ENCODE measurements at regions not wholly inside any gene's neighbourhood (a gene's known extent, or its start where the extent isn't known, plus 50 kb on each side); places are given as distances from the start of the nearest gene placed in this dataset.
"Not testable (repeated sequence)": the region's sequence is repeated elsewhere in the genome, so short reads cannot be mapped to it uniquely, and the experiment has no call there.

DNA sequence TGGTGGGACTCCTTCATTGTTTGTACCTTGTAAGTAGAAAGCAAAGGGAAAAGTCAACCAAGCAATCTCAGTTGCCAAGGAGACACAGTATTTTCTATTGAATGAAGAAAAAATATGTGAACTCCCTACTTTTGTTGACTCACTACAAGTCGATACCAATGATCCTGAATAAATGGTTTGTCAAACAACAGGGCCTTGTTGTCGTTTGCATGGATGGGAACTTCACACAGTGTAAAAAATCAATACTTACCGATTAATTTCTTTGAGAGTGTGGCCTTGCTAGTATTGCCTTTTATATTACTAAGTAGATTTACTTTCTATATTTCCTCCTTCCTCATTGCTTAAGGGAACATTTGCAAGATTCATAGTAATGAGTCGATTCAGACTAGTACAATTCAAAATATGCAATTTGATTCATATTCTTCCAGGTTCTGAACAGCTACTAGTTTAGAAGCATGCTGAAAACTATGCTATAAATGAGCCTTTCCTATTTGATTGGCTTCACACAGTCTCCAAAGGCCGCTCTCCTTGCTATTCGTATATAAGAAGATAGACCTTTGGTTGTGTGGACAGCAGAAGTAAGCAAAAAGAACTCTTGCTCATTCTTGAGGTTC lies 108.0 kb downstream of the ZNF330 start:
- Mint-ChIP-seq H3K4me1 (ENCODE audit: low read depth) (peaks cover 53% of the 10 kb centered on the region), H3K9me3 (ENCODE audit: low read depth) (peaks cover 5% of the 10 kb centered on the region), H3K27me3 (no peaks in the 10 kb centered on the region), H3K36me3 (ENCODE audit: insufficient read depth) (peaks cover 6% of the 10 kb centered on the region), H3K27ac (peak overlapping the region; percentile 91), H3K4me3 (ENCODE audit: low read depth) (peak overlapping the region; percentile 20)
- TF ChIP-seq, protein P1, sequence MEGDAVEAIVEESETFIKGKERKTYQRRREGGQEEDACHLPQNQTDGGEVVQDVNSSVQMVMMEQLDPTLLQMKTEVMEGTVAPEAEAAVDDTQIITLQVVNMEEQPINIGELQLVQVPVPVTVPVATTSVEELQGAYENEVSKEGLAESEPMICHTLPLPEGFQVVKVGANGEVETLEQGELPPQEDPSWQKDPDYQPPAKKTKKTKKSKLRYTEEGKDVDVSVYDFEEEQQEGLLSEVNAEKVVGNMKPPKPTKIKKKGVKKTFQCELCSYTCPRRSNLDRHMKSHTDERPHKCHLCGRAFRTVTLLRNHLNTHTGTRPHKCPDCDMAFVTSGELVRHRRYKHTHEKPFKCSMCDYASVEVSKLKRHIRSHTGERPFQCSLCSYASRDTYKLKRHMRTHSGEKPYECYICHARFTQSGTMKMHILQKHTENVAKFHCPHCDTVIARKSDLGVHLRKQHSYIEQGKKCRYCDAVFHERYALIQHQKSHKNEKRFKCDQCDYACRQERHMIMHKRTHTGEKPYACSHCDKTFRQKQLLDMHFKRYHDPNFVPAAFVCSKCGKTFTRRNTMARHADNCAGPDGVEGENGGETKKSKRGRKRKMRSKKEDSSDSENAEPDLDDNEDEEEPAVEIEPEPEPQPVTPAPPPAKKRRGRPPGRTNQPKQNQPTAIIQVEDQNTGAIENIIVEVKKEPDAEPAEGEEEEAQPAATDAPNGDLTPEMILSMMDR (IDR thresholded peaks at IDR 0.05; ENCODE audit: unreplicated experiment): no peak
- no peak for DNase-seq (ENCODE audit: low spot score, unreplicated experiment)

DNA sequence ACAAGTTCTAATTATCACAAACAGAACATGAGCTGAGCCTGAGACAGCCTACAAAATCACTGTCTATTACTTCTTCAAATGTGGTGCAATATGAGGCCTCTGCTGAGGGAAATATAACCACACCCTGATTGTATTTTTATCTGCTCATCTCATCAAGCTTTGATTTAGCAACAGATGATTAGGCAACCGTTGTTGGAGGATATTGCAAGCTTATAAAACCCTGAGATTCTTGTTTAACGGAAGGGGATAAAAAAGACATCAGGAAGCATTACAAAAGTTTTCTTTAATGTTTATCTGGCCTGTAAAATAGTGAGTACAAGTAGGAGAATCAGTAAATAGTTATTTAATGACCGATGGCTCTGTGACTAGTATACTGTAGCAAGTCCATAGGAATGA lies 108.5 kb downstream of the ZNF330 start:
- H3K4me1 Mint-ChIP-seq (ENCODE audit: low read depth): peaks cover 51% of the 10 kb centered on the region
- TF ChIP-seq, protein P1 (IDR thresholded peaks at IDR 0.05; ENCODE audit: unreplicated experiment): no peak
- peak overlapping the region; percentile 29 for H3K4me3 Mint-ChIP-seq (ENCODE audit: low read depth)
- H3K9me3 Mint-ChIP-seq (ENCODE audit: low read depth): peaks cover 5% of the 10 kb centered on the region
- no peak for DNase-seq (ENCODE audit: low spot score, unreplicated experiment)
- peaks cover 3% of the 10 kb centered on the region for H3K36me3 Mint-ChIP-seq (ENCODE audit: insufficient read depth)
- H3K27me3 Mint-ChIP-seq: no peaks in the 10 kb centered on the region
- H3K27ac Mint-ChIP-seq: peak overlapping the region; percentile 77

DNA sequence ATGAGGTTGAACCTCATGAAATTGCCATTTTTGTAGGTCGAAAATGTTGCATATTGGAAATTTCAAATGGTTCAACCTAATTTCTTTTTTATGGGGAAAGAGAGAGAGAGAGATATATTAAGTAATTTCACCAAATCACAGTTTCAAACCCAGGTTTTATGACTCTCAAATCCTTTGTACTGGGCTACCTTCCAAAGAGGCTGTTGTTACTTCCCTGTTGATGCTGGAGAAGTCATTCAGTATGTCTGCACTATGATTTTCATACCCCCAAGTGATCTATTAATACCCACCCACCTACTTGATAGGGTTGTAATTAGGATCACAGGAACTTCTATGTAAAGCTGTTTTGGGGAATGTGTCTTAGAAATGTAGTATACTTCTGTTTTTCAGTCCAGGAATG lies 109.9 kb downstream of the ZNF330 start:
- TF ChIP-seq, protein P1 (IDR thresholded peaks at IDR 0.05; ENCODE audit: unreplicated experiment): no peak
- H3K27me3 Mint-ChIP-seq: no peaks in the 10 kb centered on the region
- DNase-seq (ENCODE audit: low spot score, unreplicated experiment): no peak
- peaks cover 55% of the 10 kb centered on the region for H3K4me1 Mint-ChIP-seq (ENCODE audit: low read depth)
- H3K9me3 Mint-ChIP-seq (ENCODE audit: low read depth): peaks cover 5% of the 10 kb centered on the region
- H3K4me3 Mint-ChIP-seq (ENCODE audit: low read depth): peak overlapping the region; percentile 32
- H3K36me3 Mint-ChIP-seq (ENCODE audit: insufficient read depth): peaks cover 3% of the 10 kb centered on the region
- no peak overlapping the region for H3K27ac Mint-ChIP-seq

DNA sequence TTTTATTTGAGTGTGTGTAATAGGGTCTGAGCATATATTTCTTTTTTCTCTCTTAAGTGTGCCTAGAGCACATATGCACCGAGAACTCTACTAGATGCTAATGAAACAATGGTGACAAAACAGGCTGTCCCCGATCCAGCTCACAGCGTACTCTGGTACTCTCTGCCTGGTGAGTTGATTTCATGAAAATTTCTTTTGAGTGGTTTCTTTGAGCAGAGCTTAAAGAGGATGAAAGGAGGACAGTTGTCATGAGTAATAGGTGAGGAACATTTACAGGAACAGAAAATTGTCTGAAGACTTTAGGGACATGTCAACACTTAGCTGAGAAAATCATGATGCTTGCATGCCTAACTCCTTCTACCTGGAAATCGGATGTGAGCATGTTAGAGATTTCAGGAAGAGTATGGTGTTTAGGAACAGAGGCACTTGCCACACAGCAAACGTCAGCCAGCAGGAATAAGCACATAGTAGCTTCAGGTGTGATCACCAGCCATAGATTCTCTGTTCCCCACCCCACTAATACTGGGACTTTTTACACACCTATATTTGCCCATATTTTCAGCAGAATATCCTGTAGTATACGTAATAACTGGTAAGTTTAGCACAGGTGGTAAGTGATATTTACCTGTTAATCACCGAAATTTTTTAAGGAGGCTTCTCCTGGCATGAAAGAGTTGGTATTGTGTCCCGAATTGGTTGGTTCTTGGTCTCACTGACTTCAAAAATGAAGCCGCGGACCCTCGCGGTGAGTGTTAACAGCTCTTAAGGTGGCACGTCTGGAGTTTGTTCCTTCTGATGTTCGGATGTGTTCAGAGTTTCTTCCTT lies 111.1 kb downstream of the ZNF330 start:
- H3K4me1 Mint-ChIP-seq (ENCODE audit: low read depth): peaks cover 49% of the 10 kb centered on the region
- TF ChIP-seq, protein P1 (IDR thresholded peaks at IDR 0.05; ENCODE audit: unreplicated experiment): no peak
- H3K4me3 Mint-ChIP-seq (ENCODE audit: low read depth): peak overlapping the region; percentile 55
- no peaks in the 10 kb centered on the region for H3K27me3 Mint-ChIP-seq
- peak overlapping the region; percentile 64 for H3K27ac Mint-ChIP-seq
- H3K9me3 Mint-ChIP-seq (ENCODE audit: low read depth): peaks cover 5% of the 10 kb centered on the region
- H3K36me3 Mint-ChIP-seq (ENCODE audit: insufficient read depth): peaks cover 3% of the 10 kb centered on the region
- DNase-seq (ENCODE audit: low spot score, unreplicated experiment): no peak

DNA sequence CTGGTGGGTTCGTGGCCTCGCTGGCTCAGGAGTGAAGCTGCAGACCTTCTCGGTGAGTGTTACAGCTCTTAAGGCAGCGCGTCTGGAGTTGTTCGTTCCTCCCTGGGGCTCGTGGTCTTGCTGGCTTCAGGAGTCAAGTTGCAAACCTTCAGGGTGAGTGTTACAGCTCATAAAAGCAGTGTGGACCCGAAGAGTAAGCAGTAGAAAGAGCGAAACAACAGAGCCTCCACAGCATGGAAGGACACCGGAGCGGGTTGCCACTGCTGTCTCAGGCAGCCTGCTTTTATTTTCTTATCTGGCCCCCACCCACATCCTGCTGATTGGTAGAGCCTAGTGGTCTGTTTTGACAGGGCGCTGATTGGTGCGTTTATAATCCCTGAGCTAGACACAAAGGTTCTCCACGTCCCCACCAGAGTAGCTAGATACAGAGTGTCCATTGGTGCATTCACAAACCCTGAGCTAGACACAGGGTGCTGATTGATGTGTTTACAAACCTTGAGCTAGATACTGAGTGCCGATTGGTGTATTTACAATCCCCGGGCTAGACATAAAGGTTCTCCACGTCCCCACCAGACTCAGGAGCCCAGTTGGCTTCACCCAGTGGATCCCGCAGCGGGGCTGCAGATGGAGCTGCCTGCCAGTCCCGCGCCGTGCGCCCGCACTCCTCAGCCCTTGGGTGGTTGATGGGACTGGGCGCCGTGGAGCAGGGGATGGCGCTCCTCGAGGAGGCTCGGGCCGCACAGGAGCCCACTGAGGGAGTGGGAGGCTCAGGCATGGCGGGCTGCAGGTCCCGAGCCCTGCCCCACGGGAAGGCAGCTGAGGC lies 111.9 kb downstream of the ZNF330 start:
- DNase-seq (ENCODE audit: low spot score, unreplicated experiment); H3K36me3 Mint-ChIP-seq (ENCODE audit: insufficient read depth); H3K27me3 Mint-ChIP-seq; H3K9me3 Mint-ChIP-seq (ENCODE audit: low read depth): not testable (repeated sequence)
- Mint-ChIP-seq H3K4me3 (ENCODE audit: low read depth) (peak overlapping the region; percentile 55), H3K27ac (peak overlapping the region; percentile 64), H3K4me1 (ENCODE audit: low read depth) (peaks cover 42% of the 10 kb centered on the region)

DNA sequence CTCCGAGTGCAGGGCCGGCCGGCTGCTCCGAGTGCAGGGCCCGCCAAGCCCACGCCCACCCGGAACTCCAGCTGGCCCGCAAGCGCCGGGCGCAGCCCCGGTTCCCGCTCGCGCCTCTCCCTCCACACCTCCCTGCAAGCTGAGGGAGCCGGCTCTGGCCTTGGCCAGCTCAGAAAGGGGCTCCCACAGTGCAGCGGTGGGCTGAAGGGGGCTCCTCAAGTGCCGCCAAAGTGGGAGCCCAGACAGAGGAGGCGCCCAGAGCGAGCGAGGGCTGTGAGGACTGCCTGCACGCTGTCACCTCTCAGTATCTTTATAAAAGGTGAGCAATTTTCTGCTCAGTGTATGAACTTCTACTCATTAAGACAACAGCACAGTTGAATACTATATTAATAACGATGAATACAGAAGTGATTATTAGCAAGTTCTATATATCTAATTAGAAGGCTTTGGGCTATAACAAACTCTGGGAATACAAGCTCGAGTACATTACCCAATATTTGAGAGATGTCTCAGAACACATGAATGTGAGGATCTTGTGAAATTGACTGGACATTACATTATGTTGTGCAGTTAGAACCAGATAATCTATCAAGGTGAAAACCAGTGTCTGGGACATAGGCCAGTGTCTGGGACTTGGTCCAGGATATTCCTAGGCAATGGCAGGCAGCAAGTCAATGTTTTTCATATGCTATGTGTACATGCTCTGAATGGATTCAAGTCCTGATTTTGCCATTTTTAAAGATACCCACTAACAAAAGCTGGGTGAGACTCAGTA lies 112.9 kb downstream of the ZNF330 start:
- DNase-seq (ENCODE audit: low spot score, unreplicated experiment); H3K9me3 Mint-ChIP-seq (ENCODE audit: low read depth); H3K36me3 Mint-ChIP-seq (ENCODE audit: insufficient read depth); H3K27me3 Mint-ChIP-seq: not testable (repeated sequence)
- H3K4me3 Mint-ChIP-seq (ENCODE audit: low read depth): peak overlapping the region; percentile 63
- peak overlapping the region; percentile 33 for H3K27ac Mint-ChIP-seq
- H3K4me1 Mint-ChIP-seq (ENCODE audit: low read depth): peaks cover 35% of the 10 kb centered on the region

All from progenitor cell of endocrine pancreas (in vitro differentiated cells).